Large intestine (tissue), 3 donors: ENCODE measurements at regions not wholly inside any gene's neighbourhood (a gene's known extent, or its start where the extent isn't known, plus 50 kb on each side); places are given as distances from the start of the nearest gene placed in this dataset.
A peak's percentile ranks its signal among the peaks of the same experiment; 100 is the strongest.
"Not testable (repeated sequence)": the region's sequence is repeated elsewhere in the genome, so short reads cannot be mapped to it uniquely, and the experiment has no call there.

ENCODE experiments used
- DNase-seq, 2 donors: peaks; one replicate each; pipeline versions ENCODE4 v3.0.0 to v3.0.0-alpha.2; 2013
- H3K27ac ChIP-seq: one replicate; pipeline ENCODE4 v1.5.1; 2013; ENCODE audit warnings: low read length
- H3K27me3 ChIP-seq: 2 replicates; pipeline ENCODE4 v1.6.1; 2013; ENCODE audit warnings: low read length; ENCODE audit not compliant: control insufficient read depth, insufficient read depth
- H3K36me3 ChIP-seq: 2 replicates; pipeline ENCODE4 v1.6.1; 2013; ENCODE audit warnings: low read length; ENCODE audit not compliant: control insufficient read depth, insufficient read depth
- H3K4me1 ChIP-seq: one replicate; pipeline ENCODE4 v1.6.1; 2013; ENCODE audit warnings: low read length; ENCODE audit not compliant: control insufficient read depth, insufficient read depth
- H3K4me3 ChIP-seq: one replicate; pipeline ENCODE4 v1.5.1; 2013; ENCODE audit warnings: low read length
- H3K9me3 ChIP-seq: one replicate; pipeline ENCODE4 v1.6.1; 2013; ENCODE audit warnings: mild to moderate bottlenecking, low read depth, low read length, moderate library complexity; ENCODE audit not compliant: control insufficient read depth
- WGBS: methylation state at CpG from one replicate; pipeline ENCODE4 v1.1.5; 2013; ENCODE audit warnings: low lambda C conversion rate; ENCODE audit not compliant: insufficient coverage; 5-methylcytosine and 5-hydroxymethylcytosine counted together

- H3K36me3 ChIP-seq: no peaks in the 10 kb centered on the region
- H3K4me3 ChIP-seq: no peak overlapping the region
- peaks cover 8% of the 10 kb centered on the region for H3K9me3 ChIP-seq
- no peak for DNase-seq
- H3K4me1 ChIP-seq: no peaks in the 10 kb centered on the region
- no peaks in the 10 kb centered on the region for H3K27me3 ChIP-seq
- H3K27ac ChIP-seq: no peak overlapping the region
- no CpG with 5 or more reads among the region's 36 CpGs for WGBS
Measured at GRCh38 chr5:104928906-104929520, 1366.4 kb upstream of the NUDT12 start.

GRCh38 chr5:104915226-104915625, 1352.6 kb upstream of the NUDT12 start:
- H3K9me3 ChIP-seq: no peaks in the 10 kb centered on the region
- DNase-seq: no peak
- no CpG with 5 or more reads among the region's 1 CpG for WGBS

GRCh38 chr5:104914536-104915070, 1352.0 kb upstream of the NUDT12 start:
- Histone ChIP-seq H3K4me1 (no peaks in the 10 kb centered on the region), H3K27ac (no peak overlapping the region)
- 100% methylated on average over 1 of the region's 2 CpGs for WGBS

More at GRCh38 chr5:104915226-104915625, 1352.6 kb upstream of the NUDT12 start:
- Histone ChIP-seq H3K4me1 (no peaks in the 10 kb centered on the region), H3K4me3 (no peak overlapping the region), H3K27ac (no peak overlapping the region), H3K27me3 (no peaks in the 10 kb centered on the region), H3K36me3 (no peaks in the 10 kb centered on the region)

DNA sequence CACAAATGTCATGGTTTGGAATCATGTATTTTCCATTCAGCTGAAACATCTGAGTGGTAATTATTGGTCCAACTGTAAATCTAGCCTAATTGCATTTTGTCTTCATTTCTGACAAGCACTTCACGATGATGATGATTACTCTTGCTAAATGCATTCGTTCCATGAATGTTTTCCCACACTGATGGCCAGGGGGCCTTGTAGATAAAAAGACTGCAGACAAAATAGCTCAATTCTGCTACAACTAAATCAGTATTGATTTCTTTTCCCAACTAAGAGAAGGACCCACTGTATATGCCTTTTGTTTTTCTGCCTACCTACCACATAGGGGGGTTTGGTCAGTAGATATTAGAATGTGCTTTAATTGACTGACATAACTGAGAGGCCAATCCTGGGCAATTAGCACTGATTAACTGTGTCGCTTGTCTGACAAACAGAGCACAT, 1351.3 kb upstream of the NUDT12 start:
- no peaks in the 10 kb centered on the region for H3K27me3 ChIP-seq
- no peaks in the 10 kb centered on the region for H3K9me3 ChIP-seq
- H3K4me1 ChIP-seq: no peaks in the 10 kb centered on the region
- no peak for DNase-seq
- H3K4me3 ChIP-seq: no peak overlapping the region
- H3K36me3 ChIP-seq: no peaks in the 10 kb centered on the region
- no peak overlapping the region for H3K27ac ChIP-seq
- no CpG with 5 or more reads among the region's 3 CpGs for WGBS

More at GRCh38 chr5:104914536-104915070, 1352.0 kb upstream of the NUDT12 start:
- H3K27me3 ChIP-seq: no peaks in the 10 kb centered on the region
- H3K36me3 ChIP-seq: no peaks in the 10 kb centered on the region
- H3K9me3 ChIP-seq: no peaks in the 10 kb centered on the region
- DNase-seq: no peak
- no peak overlapping the region for H3K4me3 ChIP-seq

DNA sequence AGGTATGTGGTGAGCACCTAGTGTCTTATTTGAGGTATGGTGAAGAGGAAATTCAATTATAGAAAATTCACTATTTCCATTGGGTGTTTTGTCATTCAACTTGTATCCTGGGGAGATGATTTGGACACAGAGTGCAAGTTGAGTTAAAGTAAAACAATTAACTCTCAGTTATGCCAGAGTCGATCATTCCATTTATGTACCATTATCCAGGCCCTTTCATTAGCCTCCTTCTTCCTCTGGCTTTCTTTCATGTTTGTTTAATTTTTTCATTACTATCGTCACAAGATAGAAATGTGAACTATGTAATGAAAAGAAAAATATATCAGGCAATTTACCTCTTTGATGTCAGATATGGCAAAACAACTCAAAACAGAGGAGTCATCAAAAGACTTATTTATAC, 1347.2 kb upstream of the NUDT12 start:
- Histone ChIP-seq H3K36me3 (no peaks in the 10 kb centered on the region), H3K27ac (no peak overlapping the region), H3K27me3 (no peaks in the 10 kb centered on the region), H3K4me3 (no peak overlapping the region), H3K4me1 (no peaks in the 10 kb centered on the region), H3K9me3 (no peaks in the 10 kb centered on the region)
- 85% methylated on average over 2 of the region's 2 CpGs for WGBS
- DNase-seq: no peak

DNA sequence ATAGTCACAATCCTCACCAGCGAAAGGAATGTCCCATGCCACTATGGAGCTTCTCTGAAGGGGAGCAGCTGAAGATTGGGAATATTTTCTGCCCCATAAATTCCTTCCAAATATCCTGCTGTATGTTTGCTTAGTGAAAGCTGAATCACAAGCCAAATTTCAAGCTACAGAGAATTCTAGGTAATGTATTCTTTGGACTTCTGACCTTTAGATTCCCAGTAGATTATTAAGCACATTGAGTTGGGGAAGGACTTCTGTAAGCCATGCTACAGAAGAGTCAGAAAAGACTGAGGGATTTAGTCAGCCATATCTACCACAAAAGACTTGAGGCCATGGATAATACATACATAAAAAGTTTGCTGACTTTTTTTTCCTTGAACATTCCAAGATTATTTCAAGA, 1342.0 kb upstream of the NUDT12 start:
- Histone ChIP-seq H3K4me1 (no peaks in the 10 kb centered on the region), H3K36me3 (no peaks in the 10 kb centered on the region), H3K27ac (no peak overlapping the region), H3K27me3 (no peaks in the 10 kb centered on the region), H3K9me3 (no peaks in the 10 kb centered on the region), H3K4me3 (no peak overlapping the region)
- DNase-seq: peak in 1 of 2 donors; percentile 8
- 100% methylated on average over 1 of the region's 1 CpG for WGBS

GRCh38 chr5:104903941-104904340, 1341.4 kb upstream of the NUDT12 start:
- Histone ChIP-seq H3K27me3 (no peaks in the 10 kb centered on the region), H3K27ac (no peak overlapping the region), H3K4me3 (no peak overlapping the region), H3K36me3 (no peaks in the 10 kb centered on the region), H3K4me1 (no peaks in the 10 kb centered on the region), H3K9me3 (no peaks in the 10 kb centered on the region)
- WGBS: 100% methylated on average over 1 of the region's 2 CpGs
- no peak for DNase-seq

- H3K36me3 ChIP-seq: no peaks in the 10 kb centered on the region
- H3K4me1 ChIP-seq: no peaks in the 10 kb centered on the region
- 80% methylated on average over 2 of the region's 3 CpGs for WGBS
- H3K9me3 ChIP-seq: no peaks in the 10 kb centered on the region
- H3K4me3 ChIP-seq: no peak overlapping the region
- no peaks in the 10 kb centered on the region for H3K27me3 ChIP-seq
- H3K27ac ChIP-seq: no peak overlapping the region
- DNase-seq: no peak
Measured at GRCh38 chr5:104891596-104891995, 1329.0 kb upstream of the NUDT12 start.

GRCh38 chr5:104890767-104891166, 1328.2 kb upstream of the NUDT12 start:
- no peaks in the 10 kb centered on the region for H3K9me3 ChIP-seq
- H3K36me3 ChIP-seq: no peaks in the 10 kb centered on the region
- no peak overlapping the region for H3K27ac ChIP-seq
- no peaks in the 10 kb centered on the region for H3K4me1 ChIP-seq
- no peak for DNase-seq
- no CpG with 5 or more reads among the region's 1 CpG for WGBS
- H3K27me3 ChIP-seq: no peaks in the 10 kb centered on the region
- no peak overlapping the region for H3K4me3 ChIP-seq

GRCh38 chr5:104859437-104859836, 1296.8 kb upstream of the NUDT12 start:
- no peaks in the 10 kb centered on the region for H3K36me3 ChIP-seq
- 95% methylated on average over 2 of the region's 4 CpGs for WGBS
- no peaks in the 10 kb centered on the region for H3K4me1 ChIP-seq
- no peak overlapping the region for H3K4me3 ChIP-seq
- no peaks in the 10 kb centered on the region for H3K9me3 ChIP-seq
- DNase-seq: no peak
- no peak overlapping the region for H3K27ac ChIP-seq
- H3K27me3 ChIP-seq: no peaks in the 10 kb centered on the region

DNA sequence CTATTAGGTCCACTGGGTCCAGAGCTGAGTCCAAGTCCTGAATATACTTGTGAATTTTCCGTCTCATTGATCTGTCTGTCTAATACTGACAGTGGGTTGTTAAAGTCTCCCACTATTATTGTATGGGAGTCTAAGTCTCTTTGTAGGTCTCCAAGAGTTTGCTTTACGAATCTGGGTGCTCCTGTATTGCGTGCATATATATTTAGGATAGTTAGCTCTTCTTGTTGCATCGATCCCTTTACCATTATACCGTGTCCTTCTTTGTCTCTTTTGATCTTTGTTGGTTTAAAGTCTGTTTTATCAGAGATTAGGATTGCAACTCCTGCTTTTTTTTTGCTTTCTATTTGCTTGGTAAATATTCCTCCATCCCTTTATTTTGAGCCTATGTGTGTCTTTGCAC, 1289.5 kb upstream of the NUDT12 start:
- H3K27ac ChIP-seq, H3K27me3 ChIP-seq, H3K4me1 ChIP-seq, DNase-seq, H3K9me3 ChIP-seq, H3K36me3 ChIP-seq, H3K4me3 ChIP-seq: not testable (repeated sequence)
- 87% methylated on average over 4 of the region's 5 CpGs for WGBS
